HG02642 (cell line): ENCODE measurements at regions not wholly inside any gene's neighbourhood (a gene's known extent, or its start where the extent isn't known, plus 50 kb on each side); places are given as distances from the start of the nearest gene placed in this dataset.
"Not testable (repeated sequence)": the region's sequence is repeated elsewhere in the genome, so short reads cannot be mapped to it uniquely, and the experiment has no call there.

Experiments
- ATAC-seq: cut with Tn5 transposase; IDR thresholded peaks from one replicate; pipeline ENCODE4 v1.9.1; 2021; ENCODE audit warnings: mild to moderate bottlenecking; ENCODE audit not compliant: unreplicated experiment, poor library complexity

DNA sequence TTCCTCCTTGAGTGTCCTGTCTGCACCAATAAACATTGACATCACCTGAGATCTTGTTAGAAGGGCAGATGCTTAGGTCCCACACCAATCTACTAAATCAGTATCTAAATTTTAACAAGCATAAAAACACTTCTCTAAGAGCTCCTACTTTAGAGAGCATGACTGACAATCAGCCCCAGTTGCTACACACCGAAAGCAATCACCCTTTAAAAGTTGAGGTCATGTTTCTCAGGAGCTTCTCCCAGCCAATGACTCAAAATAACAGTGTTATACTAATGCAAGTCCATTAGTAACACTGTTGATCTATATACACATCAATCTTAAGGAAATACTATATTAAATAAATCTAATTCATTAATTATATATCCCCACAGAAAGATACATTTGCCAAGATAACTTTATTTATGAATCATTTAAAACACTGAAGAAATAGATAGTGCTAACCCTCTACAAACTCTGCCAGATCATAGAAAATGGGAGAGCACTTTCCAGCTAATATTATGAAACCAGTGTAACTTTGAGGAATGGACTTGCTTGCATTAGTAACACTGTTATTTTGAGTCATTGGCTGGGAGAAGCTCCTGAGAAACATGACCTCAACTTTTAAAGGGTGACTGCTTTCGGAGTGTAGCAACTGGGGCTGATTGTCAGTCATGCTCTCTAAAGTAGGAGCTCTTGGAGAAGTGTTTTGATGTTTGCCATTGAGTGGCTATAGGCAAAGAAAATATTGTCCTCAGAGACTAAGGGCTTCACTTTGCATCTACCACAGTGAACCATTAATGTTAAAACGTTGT lies 109.8 kb upstream of the HDX start:
- no peak for ATAC-seq

DNA sequence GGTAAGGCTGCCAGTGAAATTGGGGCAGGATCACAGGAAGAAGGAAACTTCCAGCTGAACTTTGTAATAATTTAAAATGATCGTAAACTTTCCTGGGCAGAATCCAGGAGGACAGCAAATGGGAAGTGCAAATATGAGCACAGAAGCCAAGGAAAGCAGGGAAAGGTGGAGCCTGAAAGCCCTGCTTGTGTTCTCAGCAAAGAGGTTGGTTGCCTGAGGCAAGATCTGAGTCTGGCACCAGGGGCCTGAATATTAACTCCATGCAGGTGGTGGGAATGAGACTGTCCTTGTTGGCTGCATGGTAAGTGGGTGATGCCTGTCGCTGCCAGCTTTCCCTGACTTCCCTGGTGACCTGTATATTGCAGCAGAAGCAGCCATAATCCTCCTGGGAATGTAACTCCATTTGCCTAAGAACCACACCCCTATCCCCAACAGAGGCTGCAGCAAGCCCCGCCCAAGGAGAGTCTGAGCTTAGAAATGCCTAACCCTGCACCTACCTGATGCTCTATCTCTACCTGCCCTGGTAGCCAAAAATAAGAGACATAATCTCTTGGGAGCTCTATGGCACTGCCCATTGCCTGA lies 132.0 kb upstream of the HDX start:
- no peak for ATAC-seq

DNA sequence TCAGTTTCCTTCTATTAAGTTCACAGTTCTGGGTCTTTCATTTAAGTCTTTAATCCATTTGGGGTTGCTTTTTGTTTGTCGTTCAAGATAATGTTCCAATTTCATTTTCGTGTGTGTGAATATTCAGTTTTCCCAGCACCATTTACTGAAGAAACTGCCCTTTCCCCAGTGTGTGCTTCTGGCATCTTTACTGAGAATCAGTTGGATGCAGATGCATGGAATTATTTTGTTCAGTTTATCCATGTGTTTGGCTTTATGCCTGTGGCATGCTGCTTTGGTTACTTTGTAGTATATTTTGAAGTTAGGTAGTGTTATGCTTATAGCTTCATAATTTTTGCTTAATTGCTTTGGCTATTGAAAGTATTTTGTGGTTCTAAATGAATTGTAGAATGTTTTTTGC lies 163.8 kb upstream of the HDX start:
- ATAC-seq: no peak

DNA sequence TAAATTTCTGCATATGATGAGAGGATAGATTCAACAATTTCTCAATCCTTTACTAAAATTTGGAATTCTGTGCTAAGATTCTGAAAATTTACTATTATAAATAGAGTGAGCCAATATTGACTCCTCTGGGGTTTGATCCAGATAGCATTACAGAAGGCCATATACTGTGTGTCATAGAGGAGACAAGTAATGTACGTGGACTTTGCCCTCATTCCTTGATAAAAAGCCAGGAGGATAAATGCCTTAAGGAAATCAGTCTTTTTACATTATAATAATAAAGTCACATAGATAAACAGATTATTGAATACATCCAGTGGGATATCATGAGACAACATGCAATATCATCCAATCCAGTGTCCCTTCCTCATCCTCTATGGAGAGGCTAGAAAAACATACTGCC lies 188.0 kb upstream of the HDX start:
- ATAC-seq: no peak

DNA sequence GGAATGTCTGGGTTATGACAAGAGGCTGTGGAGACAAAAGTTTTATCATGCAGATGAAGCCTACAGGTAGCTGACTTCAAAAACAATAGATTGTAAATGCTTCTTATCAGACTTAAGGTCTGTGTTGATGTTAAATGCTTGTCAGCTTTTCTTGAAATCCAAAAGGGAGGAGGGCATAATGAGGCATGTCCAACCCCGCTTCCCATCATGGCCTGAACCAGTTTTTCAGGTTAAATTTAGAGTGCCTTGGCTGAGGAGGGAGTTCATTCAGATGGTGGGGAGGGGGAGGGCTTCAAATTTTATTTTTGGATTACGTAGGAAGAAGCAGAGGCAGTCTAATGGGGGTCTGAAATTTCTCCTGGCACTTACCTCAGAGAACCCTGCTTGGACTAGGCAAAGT lies 207.7 kb upstream of the HDX start:
- no peak for ATAC-seq

DNA sequence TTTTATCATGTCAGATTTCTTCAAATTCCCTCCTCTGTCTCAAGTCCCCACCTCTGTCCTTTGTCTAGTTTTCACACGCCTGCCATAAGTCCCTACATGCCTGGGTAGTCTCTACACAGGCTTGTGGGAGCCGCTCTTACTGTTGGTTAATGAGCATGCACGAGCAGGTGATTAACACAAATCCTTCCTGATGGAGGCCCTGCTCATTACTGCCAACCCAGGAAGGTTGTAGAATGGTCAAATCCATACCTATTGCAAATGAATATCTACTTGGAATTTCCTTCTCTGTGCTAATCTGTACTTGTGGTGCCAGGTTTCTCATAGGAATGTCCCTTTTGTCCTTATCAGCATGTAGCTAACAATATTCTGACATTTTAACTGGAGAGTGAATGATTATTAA lies 208.4 kb upstream of the HDX start:
- no peak for ATAC-seq

DNA sequence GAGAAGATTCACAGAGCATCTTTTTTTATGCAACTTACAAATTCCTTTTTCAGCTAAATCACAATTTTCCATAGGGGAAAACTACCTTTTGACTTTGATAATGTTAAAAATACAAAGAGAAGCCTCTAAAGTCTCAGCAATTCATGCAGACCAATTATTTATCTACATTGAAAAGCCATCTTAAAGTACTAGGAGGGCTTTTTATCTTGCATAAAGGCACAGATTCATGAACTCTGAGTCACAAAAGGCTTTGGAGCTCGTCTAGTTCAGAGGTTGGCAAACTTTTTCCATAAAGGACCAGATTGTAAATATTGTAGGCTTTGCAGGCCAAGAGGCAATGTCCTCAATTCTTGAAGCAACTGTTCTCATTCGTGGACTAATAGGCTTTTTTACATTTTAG lies 210.4 kb upstream of the HDX start:
- ATAC-seq: no peak

DNA sequence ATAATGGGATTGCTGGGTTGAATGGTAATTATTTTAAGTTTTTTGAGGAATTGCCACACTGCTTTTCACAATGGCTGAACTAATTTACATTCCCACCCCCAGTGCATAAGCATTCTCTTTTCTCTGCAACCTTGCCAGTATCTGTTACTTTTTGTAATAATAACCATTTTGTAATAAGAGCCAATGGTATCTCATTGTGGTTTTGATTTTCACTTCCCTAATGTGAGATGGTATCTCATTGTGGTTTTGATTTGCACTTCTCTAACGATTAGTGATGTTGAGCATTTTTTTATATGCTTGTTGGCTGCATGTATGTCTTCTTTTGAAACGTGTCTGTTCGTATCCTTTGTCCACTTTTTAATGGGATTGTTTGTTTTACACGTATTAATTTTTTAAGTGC lies 213.1 kb upstream of the HDX start:
- no peak for ATAC-seq

DNA sequence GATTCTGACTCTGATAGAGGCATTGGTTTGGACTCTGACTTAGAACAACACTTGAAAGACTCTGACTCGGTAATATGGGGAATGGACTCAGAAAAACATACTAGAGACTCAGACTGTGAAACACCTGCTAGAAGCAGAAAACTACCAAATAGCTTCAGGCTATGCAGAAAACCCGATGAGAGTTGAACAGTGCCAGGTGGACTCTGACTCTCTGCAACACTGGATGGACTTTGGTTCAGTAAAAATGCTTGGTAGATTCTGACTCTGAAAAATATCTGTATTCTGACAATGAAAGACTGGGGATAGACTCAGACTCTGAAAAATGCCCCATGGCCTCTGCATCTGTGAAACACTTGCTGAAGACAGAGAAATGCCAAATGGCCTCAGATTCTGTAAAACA lies 215.1 kb upstream of the HDX start:
- ATAC-seq: no peak

DNA sequence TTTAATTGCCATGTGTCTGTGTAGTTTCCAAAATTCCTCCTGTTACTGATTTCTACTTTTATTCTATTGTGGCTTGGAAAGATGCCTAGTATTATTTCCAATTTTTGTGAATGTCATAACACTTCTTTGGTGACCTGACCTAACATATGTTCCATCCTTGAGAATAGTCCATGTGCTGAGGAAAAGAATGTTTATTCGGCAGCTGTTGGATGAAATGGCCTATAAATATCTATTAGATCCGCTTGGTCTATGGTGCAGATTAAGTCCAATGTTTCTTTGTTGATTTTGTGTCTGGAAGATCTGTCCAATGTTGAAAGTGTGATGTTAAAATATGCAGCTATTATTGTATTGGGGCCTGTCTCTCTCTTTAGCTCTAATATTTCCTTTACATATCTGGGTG lies 219.2 kb upstream of the HDX start:
- ATAC-seq: no peak

DNA sequence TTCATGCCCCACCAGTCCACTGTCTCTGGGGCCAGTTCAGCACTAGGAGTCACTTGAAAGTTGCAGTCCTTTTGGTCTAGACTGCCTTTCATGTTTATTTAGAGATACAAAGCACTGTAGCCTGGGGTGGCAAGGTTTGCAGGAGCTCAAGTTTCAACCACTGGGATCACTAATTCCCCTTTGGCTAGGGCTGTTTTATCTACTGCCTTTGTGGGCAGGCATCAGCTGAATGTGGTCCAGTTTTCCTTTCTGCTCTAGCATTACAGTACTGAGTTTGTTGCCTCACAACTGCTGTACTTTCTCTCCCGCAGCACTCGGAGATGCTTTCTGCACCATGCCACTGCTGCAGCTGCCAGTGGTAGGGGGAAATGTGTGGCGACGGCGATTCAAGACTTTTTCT lies 222.3 kb upstream of the HDX start:
- ATAC-seq: no peak

DNA sequence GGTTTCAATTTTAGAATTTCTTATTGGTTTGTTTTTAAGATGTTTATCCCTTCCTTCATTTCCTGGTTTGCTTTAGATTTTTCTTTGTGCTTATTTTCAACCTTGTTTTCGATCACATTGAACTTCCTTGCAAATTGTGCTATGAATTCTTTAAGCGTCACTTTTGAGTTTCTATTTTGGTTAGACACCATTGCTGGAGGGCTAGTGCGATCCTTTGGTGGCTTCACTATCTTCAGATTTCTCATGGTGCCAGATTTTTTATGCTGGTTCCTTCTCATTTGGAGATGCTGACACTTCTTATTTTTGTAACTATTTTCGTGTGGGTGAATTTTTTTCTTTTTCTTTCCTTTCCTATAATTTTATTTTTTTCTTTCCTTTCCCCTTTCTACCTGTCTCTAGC lies 227.2 kb upstream of the HDX start:
- no peak for ATAC-seq

DNA sequence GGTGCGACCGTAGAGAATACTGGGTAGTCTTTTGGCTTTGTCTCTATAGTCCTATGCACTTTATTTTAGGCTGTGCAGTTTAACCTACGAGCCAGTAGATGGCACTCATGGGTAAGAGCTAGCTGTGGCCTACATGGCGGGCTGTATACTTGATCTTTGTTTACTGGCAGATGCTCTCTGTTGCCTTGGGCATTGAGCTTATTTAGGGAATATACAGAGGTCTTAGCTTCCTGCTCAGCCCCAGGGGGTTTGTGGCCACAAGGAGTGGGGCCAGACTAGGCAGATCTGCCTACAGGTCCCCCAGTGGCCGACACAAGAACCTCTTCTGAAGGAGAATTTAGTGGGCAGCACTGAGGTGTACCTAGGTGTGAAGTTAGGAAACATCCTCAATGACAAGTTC lies 227.6 kb upstream of the HDX start:
- peak; percentile 100 for ATAC-seq

DNA sequence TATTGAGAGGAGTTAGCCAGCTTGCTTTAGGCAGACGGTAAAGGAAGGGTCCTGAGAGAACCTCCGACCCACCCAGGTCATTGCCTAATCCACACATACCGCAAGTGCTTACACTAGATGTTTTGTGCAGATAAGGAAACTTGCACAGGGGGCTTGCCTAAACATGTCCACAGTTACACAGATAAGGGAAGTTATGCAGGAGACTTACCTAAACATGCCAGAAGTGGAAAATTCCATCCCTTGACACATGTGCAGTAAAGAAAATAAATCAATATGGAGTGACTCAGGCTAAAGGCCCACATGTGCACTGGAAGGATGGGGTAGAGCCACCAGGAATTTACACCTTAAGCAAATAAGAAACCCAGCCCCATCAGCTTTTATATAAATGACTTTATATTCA lies 232.8 kb upstream of the HDX start:
- ATAC-seq: no peak

DNA sequence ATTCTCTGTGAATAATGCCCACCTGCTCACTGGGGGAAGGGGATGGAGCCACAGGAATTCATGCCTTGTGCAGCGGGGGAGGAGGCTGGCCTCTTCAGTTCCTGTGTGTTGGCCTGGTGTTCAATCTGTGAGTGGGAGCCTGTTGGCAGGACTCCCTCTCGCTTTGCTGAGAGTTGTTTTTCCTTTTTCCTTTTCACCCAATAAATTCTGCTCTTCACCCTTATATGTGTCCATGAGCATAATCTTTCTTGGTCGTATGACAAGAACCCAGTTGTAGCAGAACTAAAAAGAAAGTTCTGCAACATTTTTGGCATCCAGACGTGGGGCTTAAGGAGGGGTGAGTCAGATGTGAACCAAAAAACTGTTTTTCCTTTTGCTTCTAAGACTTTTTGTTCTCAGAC lies 235.2 kb upstream of the HDX start:
- no peak for ATAC-seq

DNA sequence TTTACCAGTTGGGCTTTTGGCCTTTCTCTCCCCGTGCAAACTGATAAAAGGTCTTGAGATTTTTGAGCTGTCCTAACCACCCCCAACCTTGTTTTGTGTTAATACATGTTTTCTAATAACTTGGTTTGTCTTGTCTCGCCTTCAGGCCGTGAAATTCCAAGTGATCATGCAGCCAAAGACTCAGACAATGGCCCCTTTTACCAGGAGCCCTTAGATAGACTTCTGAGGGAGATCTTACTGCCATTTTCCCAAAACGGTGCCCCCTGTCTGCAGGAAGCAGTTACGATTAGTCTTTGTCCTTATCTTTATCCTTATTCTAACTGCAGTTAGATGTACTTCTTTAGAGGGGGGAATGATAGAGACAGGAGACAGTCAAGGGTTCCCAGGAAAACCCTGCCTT lies 245.3 kb upstream of the HDX start:
- ATAC-seq: no peak

DNA sequence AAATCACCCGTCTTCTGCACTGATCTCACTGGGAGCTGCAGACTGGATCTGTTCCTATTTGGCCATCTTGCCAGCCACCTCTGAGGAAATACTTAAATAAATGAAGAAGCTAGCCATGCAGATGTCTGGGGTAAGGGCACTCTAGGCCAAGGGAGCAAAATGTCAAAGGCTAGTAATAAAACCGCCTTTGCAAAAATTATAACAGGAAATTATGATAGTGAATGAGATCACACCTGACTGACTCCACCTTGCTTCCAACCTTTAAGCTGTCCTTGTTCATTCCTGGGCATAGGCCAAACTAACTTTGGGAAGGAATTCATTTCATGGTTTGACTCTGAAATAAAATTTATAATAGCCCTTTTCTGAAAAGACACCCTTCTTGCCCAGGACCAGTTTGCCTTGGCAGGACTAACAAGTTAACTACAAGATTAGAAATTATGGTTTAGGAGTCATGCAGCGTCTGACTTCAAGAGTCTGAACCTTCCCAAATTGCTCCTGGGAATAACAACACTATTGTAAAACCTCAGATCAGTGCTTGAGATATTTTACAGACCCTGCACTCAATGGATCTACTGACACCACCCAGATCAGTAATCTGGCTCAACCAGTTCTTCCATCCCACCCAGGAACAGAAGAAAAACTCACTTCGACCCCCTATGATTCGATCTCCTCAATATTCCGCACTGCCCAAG lies 246.9 kb upstream of the HDX start:
- no peak for ATAC-seq

DNA sequence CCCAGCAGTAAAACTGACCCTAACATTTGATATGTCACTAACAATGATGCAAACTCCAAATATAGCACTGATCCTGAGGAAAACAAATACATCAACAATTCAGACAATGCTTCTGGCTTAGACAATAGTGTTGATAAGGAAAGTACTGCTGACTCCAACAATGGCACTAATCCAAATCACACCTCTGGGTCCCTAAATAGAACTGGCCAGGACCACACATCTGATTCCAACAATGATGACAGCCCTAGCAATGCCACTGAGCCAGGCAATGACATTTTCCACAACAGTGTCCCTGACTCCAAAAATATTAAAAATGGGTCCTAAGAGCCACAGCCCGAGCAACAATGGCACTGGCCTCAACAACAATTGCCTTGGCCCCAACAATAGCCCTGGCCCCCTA lies 243.1 kb upstream of the APOOL start:
- no peak for ATAC-seq

DNA sequence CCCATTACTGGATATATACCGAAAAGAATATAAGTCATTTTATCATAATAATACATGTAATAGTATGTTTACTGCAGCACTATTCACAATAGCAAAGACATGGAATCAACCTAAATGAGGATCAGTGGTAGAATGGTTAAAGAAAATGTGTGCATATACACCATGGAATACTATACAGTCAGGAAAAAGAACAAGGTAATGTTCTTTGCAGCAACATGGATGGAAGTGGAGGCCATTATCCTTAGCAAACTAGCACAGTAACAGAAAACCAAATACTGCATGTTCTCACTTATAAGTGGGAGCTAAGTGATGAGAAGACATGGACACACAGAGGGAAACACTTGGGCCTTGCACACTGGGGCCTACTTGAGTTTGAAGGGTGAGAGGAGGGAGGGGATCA lies 207.4 kb upstream of the APOOL start:
- ATAC-seq: no peak

DNA sequence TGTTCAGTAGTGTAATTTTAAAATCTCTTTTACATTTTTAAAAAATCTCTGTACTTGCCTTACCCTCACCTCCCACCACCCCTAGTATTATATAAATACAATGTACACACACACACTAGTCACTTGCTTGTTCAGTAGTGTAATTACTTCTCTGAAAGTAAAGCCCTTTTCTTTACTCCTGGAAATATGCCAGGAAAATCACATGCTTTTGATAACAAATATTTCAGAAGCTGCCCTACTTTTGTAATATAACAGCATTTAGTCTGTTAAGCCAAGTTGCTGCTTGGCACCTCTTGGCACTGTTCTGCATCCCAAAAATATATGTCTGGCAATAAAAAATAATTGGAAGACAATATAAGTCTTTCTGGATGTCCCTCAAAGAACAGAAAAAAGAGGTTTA lies 172.8 kb upstream of the APOOL start:
- no peak for ATAC-seq

DNA sequence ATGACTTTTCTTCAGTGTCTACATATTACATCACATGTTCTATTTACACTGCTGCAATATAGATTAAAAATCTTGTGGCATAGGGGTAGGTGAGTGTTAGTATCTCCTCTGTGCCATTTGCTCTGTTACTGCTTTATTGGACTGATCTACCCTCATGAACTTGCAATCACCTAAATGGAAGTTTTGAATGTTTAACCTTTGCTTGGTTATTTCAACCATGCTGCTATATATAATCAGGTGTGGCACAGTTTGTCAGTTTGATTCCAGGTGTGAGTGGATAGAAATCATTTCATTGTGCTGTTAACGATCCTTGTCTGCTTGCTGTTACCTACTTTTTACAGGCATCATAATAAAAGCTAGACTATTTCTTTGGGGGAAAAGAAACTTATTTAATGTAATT lies 157.1 kb upstream of the APOOL start:
- ATAC-seq: not testable (repeated sequence)

DNA sequence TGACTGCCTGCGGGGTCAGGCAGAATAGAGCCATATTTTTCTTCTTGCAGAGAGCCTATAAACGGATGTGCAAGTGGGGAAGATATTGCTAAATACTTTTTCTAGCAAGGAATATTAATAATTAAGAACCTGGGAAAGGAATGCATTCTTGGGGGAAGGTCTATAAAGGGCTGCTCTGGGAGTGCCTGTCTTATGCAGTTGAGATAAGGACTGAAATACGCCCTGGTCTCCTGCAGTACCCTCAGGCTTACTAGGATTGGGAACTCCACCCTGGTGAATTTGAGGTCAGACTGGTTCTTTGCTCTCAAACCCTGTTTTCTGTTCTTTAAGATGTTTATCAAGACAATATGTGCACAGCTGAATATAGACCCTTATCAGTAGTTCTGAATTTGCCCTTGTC lies 152.5 kb upstream of the APOOL start:
- ATAC-seq: not testable (repeated sequence)
